ENCODE measurements at regions not wholly inside any gene's neighbourhood (a gene's known extent, or its start where the extent isn't known, plus 50 kb on each side); places are given as distances from the start of the nearest gene placed in this dataset.
"Not testable (repeated sequence)": the region's sequence is repeated elsewhere in the genome, so short reads cannot be mapped to it uniquely, and the experiment has no call there.

DNA sequence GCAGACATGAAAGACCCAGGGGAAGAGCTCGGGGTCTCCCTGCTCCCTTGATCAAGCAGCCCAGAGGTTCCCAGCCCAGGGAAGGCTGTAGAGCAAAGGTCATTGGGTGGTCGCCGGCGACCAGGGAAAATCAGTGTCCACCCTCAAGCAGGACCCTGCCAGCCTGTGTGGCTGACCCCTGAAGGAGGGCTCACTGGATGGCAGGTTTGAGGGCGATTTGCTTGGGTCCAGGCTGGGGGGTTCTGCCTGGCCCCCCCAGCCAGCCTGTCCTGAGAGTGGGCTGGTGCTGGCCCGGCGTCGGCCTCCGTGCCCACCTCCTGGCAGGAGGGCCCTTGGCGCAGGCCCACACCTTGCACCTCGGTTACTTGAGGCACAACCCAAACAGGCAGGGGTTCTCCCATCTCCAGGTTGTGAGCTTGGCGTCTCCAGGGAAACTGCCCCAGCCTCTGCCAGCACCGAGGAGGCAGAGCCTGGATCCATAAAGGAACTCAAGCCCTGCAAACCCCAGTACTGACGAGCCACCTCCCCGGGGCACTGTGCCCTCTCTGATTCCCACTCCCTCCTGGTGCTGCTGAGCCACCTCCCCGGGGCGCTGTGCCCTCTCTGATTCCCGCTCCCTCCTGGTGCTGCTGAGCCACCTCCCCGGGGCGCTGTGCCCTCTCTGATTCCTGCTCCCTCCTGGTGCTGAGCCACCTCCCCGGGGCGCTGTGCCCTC lies 329.0 kb upstream of the SFSWAP start:
- DNase-seq: no peak

- DNase-seq: no peak
Observed at GRCh38 chr12:131383291-131383690, 327.6 kb upstream of the SFSWAP start.

- no peak for DNase-seq
Observed at GRCh38 chr12:131383741-131384543, 326.9 kb upstream of the SFSWAP start.

DNA sequence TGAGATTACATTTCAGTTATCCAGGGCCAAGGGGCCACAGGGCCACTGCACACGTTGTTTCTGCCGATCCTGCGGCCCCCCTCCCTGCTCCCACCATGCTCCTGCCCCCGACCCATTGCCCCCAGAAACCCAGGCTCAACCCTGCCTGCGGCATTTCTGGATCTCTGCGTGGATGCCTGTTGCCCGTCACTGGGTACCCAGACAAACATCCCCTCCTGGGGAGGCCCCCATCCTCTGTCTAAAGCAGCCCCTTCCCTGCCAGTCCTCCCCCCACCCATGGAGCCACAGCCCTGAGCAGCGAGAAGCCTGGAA lies 326.4 kb upstream of the SFSWAP start:
- no peak for DNase-seq

DNA sequence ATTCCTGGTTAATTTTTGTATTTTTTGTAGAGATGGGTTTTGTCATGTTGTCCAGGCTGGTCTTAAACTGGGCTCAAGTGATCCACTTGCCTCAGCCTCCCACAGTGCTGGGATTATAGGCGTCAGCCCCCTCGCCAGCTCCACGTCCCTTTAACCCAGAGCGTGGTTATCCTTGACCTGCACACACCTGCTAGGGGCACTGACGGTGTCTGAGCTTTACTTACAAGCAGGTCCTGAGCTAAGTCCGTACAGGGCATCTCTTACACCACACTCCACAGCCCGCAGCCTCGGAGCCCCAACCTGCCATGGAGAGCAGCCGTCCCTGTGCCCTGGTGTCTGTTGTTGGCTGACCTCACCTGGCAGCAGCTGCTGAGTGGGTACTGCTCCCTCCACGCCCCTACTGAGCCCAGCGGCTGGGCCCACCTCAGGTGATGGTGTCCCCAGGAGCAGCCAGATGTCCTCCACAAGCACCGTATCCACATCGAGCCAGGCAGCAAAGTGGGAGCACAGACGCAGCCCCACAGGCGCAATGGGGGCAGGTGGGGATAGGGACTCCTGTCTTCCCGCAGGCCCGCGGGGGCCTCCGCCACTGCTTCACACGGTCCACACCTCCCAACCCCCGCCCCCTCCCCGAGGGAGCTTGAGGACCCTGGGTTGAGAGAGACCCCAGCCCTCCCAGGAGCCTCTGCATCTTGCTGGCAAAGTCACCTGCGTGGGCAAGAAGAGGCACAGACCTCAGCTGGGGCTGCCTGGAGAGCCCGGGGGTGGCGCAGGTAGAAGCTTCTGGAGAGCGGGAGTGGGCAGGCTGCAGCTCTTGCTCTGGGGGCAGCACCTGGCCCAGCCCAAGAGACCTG lies 325.4 kb upstream of the SFSWAP start:
- DNase-seq: no peak

- no peak for DNase-seq
Observed at GRCh38 chr12:131386167-131386521, 324.7 kb upstream of the SFSWAP start.

GRCh38 chr12:131386781-131387180 lies 324.1 kb upstream of the SFSWAP start:
- DNase-seq: no peak

DNA sequence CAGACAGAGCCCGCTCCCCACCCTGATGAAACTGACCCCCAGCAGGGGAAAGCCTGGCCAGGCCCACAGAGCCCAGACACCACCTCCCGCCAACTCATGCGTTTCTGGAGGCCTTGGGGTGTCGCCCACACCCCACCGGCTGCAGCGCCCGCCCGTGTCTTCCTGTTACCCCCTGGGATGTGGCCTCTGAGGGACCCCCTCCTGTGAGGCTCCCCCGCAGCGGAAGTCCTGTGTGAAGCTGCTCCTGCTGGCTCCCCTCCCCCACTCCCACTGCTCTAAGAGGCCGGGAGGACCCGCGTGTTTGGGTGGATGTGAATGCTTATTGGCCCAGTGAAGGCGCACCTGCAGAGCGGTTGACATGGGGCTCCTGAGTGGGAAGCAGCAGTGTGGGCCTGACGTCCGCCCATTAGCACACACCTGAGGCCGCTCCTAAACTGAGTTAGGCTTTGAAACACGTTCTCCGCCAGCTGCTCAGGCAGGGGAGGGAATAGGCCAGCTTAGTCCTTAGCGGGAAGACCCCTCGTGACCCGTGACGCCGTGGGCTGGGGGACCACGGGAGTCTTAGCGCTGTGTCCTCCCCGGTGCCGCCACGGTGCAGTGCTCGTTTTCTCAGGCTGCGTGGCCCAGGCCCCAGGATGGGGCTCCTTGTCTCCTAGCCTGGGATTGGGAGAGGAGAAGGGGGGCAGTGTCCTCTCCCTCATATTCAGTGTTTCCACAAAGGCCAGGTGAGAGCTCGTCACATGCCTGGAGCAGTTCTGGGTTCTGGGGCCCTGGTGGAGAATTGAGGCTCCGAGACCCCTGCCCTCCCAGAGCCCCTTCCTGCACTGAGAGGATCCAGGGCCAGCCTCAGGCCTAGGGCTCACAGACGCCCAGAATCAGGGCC lies 323.4 kb upstream of the SFSWAP start:
- DNase-seq: no peak

GRCh38 chr12:131388164-131389053 lies 322.5 kb upstream of the SFSWAP start:
- not testable (repeated sequence) for DNase-seq

- no peak for DNase-seq
Observed at GRCh38 chr12:131389054-131390013, 321.6 kb upstream of the SFSWAP start.

DNA sequence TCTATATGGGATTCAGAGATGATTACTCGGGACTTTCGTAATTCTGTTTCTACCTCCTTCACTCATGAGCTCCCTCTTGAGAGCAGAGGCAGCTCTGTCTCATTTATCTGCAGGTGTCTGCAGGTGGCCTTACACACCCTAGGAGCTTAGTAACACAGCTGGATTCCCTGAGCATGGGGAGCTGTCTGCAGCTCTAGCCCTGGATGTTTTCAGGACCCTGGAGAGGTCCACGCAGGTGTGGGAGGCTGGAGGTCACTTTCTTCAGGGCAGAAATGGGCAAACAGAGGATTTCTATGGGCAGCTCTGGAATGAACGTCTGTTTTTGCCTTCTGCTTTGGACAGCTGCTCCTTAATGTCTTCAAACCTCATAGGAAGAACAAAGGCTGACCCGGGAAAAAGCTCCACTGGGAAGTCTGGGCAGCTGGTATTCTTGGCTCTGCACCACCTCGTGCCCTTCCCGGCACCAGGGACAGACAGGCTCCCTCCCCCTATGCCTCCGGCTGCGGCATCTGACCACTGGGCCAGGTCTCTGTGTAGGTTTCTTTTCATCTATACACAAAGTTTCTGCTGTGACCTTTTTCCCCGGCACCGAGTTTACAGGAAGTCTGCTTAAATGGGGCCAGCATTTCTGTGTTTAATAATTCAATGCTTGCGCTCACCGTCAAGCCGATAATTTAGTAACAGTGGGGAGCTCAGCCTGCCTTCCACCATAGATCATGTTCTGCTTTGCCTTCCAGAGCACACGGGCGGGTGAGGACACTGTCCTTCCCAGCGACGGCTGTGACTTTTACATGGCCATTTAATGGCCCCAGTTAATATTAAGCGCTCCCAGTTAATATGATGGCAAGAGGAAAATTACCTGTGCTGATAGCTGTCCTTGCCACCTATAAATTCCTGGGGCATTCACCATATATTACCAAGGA lies 320.2 kb upstream of the SFSWAP start:
- DNase-seq: no peak

GRCh38 chr12:131391399-131391798 lies 319.5 kb upstream of the SFSWAP start:
- DNase-seq: no peak

- not testable (repeated sequence) for DNase-seq
Observed at GRCh38 chr12:131394752-131395151, 316.1 kb upstream of the SFSWAP start.

- not testable (repeated sequence) for DNase-seq
Observed at GRCh38 chr12:131395209-131395684, 315.6 kb upstream of the SFSWAP start.

DNA sequence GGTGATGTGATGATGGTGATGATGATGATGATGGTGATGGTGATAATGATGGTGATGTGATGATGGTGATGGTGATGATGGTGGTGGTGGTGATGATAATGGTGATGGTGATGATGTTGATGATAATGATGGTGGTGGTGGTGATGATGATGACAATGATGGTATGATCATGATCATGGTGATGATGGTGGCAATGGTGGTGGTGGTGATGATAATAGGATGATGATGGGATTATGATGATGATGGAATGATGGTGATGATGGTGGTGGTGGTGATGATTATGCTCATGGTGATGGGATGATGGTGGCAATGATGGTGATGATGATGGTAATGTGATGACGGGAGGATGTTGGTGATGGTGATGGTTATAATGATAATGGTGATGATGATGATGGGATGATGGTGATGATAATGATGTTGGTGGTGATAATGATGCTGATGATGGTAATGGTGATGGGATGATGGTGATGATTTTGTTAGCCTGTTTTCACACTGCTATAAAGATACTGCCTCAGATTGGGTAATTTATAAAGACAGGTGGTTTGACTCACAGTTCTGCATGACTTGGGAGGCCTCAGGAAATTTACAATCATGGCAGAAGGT lies 314.8 kb upstream of the SFSWAP start:
- DNase-seq: no peak

GRCh38 chr12:131397493-131398181 lies 313.3 kb upstream of the SFSWAP start:
- DNase-seq: no peak

- DNase-seq: no peak
Observed at GRCh38 chr12:131399000-131399399, 311.9 kb upstream of the SFSWAP start.

Data from CD4-positive, alpha-beta T cell treated with Interferon alpha-2 for 1 hour (primary cell).